Thyroid gland (tissue), 4 donors: ENCODE measurements at regions not wholly inside any gene's neighbourhood (a gene's known extent, or its start where the extent isn't known, plus 50 kb on each side); places are given as distances from the start of the nearest gene placed in this dataset.
"Not testable (repeated sequence)": the region's sequence is repeated elsewhere in the genome, so short reads cannot be mapped to it uniquely, and the experiment has no call there.

Experiments
- DNase-seq, 2 donors: peaks; one replicate each; pipeline ENCODE4 v3.0.0-alpha.2; 2019
- H3K27ac ChIP-seq, 3 donors: fragments of 200-600 bp; sonication (generic); 1 replicate in 2 of 3; 2 replicates in 1 of 3; pipeline ENCODE4 v1.5.1; 2016 to 2019; ENCODE audit warnings: mild to moderate bottlenecking in 1 of 3, moderate library complexity in 1 of 3
- H3K27me3 ChIP-seq: fragments of 200-600 bp; sonication (generic); one replicate; pipeline ENCODE4 v1.5.1; 2019
- H3K36me3 ChIP-seq, 2 donors: fragments of 200-600 bp; sonication (generic); one replicate each; pipeline ENCODE4 v1.5.1; 2016 to 2019
- H3K4me1 ChIP-seq, 2 donors: fragments of 200-600 bp; sonication (generic); one replicate each; pipeline ENCODE4 v1.5.1; 2017 to 2019
- H3K4me3 ChIP-seq, 3 donors: fragments of 200-600 bp; sonication (generic); replicated peaks in 1 of 3; 1 replicate in 2 of 3; 2 replicates in 1 of 3; pipeline ENCODE4 v1.5.1; 2016; ENCODE audit warnings: mild to moderate bottlenecking in 1 of 3
- H3K9me3 ChIP-seq: fragments of 200-600 bp; sonication (generic); one replicate; pipeline ENCODE4 v1.5.1; 2017
- CTCF ChIP-seq, 6 experiments: fragments of 200-600 bp in 3 of 6; fragments of 450-650 bp in 3 of 6; sonication (generic) in 3 of 6; IDR thresholded peaks; one replicate each; pipeline ENCODE4 v1.5.1; 2016 to 2019; ENCODE audit warnings: antibody characterized with exemption in 6 of 6, mild to moderate bottlenecking in 2 of 6, inconsistent platforms in 1 of 6, moderate library complexity in 1 of 6
- POLR2A ChIP-seq, 2 donors: fragments of 450-650 bp; IDR thresholded peaks; one replicate each; pipeline ENCODE4 v1.6.1; 2017; ENCODE audit warnings: antibody characterized with exemption in 2 of 2, mild to moderate bottlenecking in 2 of 2, moderate library complexity in 1 of 2
- WGBS, 2 donors: methylation state at CpG; one replicate each; pipeline ENCODE4 v1.1.5; 2017; 5-methylcytosine and 5-hydroxymethylcytosine counted together
- intact Hi-C: fragments of 100-400 bp; cut with DNase I; formaldehyde crosslinking; loops from one replicate; pipeline ENCODE4 v1.15.1; 2023

GRCh38 chr5:103744159-103744558, 181.6 kb upstream of the NUDT12 start:
- Histone ChIP-seq H3K27ac (no peak overlapping the region), H3K4me3 (no peak overlapping the region), H3K9me3 (no peaks in the 10 kb centered on the region), H3K4me1 (no peaks in the 10 kb centered on the region), H3K36me3 (no peaks in the 10 kb centered on the region), H3K27me3 (no peaks in the 10 kb centered on the region)
- intact Hi-C loops = no loop called here
- WGBS, 2 donors = 73 to 80% methylated on average over 4 of the region's 4 CpGs
- DNase-seq = no peak
- no peak for TF ChIP-seq POLR2A (IDR thresholded peaks at IDR 0.05)
- TF ChIP-seq CTCF (IDR thresholded peaks at IDR 0.05) = no peak

- intact Hi-C loops = no loop called here
- Histone ChIP-seq H3K27ac (no peak overlapping the region), H3K9me3 (no peaks in the 10 kb centered on the region), H3K4me3 (no peak overlapping the region), H3K27me3 (no peaks in the 10 kb centered on the region), H3K36me3 (no peaks in the 10 kb centered on the region), H3K4me1 (no peaks in the 10 kb centered on the region)
- 79 to 81% methylated on average over 2 of the region's 2 CpGs for WGBS, 2 donors
- no peak for DNase-seq
- TF ChIP-seq POLR2A (IDR thresholded peaks at IDR 0.05) (no peak), CTCF (IDR thresholded peaks at IDR 0.05) (no peak)
These were observed 180.8 kb upstream of the NUDT12 start for GRCh38 chr5:103743421-103743820.

GRCh38 chr5:103741984-103742383, 179.4 kb upstream of the NUDT12 start:
- DNase-seq = no peak
- Histone ChIP-seq H3K4me1 (no peaks in the 10 kb centered on the region), H3K4me3 (no peak overlapping the region), H3K9me3 (no peaks in the 10 kb centered on the region), H3K27me3 (no peaks in the 10 kb centered on the region), H3K36me3 (no peaks in the 10 kb centered on the region), H3K27ac (no peak overlapping the region)
- intact Hi-C loops = no loop called here
- TF ChIP-seq CTCF (IDR thresholded peaks at IDR 0.05) = no peak
- 62 to 66% methylated on average over 1 of the region's 1 CpG for WGBS, 2 donors

- H3K4me1 ChIP-seq, H3K36me3 ChIP-seq, H3K9me3 ChIP-seq, H3K27ac ChIP-seq, DNase-seq, H3K27me3 ChIP-seq, H3K4me3 ChIP-seq, intact Hi-C loops: not testable (repeated sequence)
- WGBS, 2 donors = 89 to 94% methylated on average over 8 of the region's 8 CpGs
These were observed 173.8 kb upstream of the NUDT12 start for GRCh38 chr5:103736343-103736742.

GRCh38 chr5:103724271-103724670, 161.7 kb upstream of the NUDT12 start:
- no peak for DNase-seq
- intact Hi-C loops = no loop called here
- no peak overlapping the region for H3K4me3 ChIP-seq
- H3K36me3 ChIP-seq = no peaks in the 10 kb centered on the region
- no peaks in the 10 kb centered on the region for H3K27me3 ChIP-seq
- no peaks in the 10 kb centered on the region for H3K9me3 ChIP-seq
- no peak overlapping the region for H3K27ac ChIP-seq
- no peaks in the 10 kb centered on the region for H3K4me1 ChIP-seq
- no peak for TF ChIP-seq POLR2A (IDR thresholded peaks at IDR 0.05)
- TF ChIP-seq CTCF (IDR thresholded peaks at IDR 0.05) = no peak

GRCh38 chr5:103721183-103721582, 158.6 kb upstream of the NUDT12 start:
- no peak overlapping the region for H3K4me3 ChIP-seq
- intact Hi-C loops = no loop called here
- no peak overlapping the region for H3K27ac ChIP-seq
- no peaks in the 10 kb centered on the region for H3K9me3 ChIP-seq
- DNase-seq = no peak
- no peak for TF ChIP-seq POLR2A (IDR thresholded peaks at IDR 0.05)
- no peak for TF ChIP-seq CTCF (IDR thresholded peaks at IDR 0.05)
- H3K27me3 ChIP-seq = no peaks in the 10 kb centered on the region
- no peaks in the 10 kb centered on the region for H3K36me3 ChIP-seq
- H3K4me1 ChIP-seq = no peaks in the 10 kb centered on the region
- WGBS, 2 donors = 78 to 86% methylated on average over 3 of the region's 3 CpGs
